ENCODE measurements at regions not wholly inside any gene's neighbourhood (a gene's known extent, or its start where the extent isn't known, plus 50 kb on each side); places are given as distances from the start of the nearest gene placed in this dataset.
"Not testable (repeated sequence)": the region's sequence is repeated elsewhere in the genome, so short reads cannot be mapped to it uniquely, and the experiment has no call there.

- intact Hi-C loops (cut with DNase I); ATAC-seq (ENCODE audit: poor library complexity); DNase-seq: not testable (repeated sequence)
Observed at GRCh38 chr9:85077146-85077545, 407.6 kb downstream of the NTRK2 start.

Data from Right ventricle myocardium superior (tissue), 1 donor.